ENCODE measurements at regions not wholly inside any gene's neighbourhood (a gene's known extent, or its start where the extent isn't known, plus 50 kb on each side); places are given as distances from the start of the nearest gene placed in this dataset.
A peak's percentile ranks its signal among the peaks of the same experiment; 100 is the strongest.

DNA sequence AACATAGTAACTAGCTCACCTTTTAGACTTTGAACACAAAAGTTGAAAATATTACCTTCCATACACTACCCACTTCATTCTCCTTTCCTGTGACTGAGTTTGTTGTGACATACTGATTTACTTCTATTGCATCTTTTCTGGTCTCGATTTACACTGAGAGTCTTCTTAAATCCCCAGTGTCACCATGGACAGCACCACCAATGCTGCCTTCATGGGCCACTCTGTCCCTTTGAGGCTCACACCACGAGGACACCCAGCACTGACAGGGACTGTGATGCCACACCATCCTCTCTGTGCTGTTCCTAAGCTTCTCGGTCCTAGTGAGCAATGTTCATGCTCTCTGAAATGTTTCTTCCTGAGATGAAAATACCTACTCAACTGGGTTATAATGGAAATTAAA lies 337.1 kb upstream of the IRAK1BP1 start:
- TF ChIP-seq EGR1 (IDR thresholded peaks at IDR 0.05), result no peak
- TF ChIP-seq CEBPB (IDR thresholded peaks at IDR 0.05), result no peak
- TF ChIP-seq, protein P1, sequence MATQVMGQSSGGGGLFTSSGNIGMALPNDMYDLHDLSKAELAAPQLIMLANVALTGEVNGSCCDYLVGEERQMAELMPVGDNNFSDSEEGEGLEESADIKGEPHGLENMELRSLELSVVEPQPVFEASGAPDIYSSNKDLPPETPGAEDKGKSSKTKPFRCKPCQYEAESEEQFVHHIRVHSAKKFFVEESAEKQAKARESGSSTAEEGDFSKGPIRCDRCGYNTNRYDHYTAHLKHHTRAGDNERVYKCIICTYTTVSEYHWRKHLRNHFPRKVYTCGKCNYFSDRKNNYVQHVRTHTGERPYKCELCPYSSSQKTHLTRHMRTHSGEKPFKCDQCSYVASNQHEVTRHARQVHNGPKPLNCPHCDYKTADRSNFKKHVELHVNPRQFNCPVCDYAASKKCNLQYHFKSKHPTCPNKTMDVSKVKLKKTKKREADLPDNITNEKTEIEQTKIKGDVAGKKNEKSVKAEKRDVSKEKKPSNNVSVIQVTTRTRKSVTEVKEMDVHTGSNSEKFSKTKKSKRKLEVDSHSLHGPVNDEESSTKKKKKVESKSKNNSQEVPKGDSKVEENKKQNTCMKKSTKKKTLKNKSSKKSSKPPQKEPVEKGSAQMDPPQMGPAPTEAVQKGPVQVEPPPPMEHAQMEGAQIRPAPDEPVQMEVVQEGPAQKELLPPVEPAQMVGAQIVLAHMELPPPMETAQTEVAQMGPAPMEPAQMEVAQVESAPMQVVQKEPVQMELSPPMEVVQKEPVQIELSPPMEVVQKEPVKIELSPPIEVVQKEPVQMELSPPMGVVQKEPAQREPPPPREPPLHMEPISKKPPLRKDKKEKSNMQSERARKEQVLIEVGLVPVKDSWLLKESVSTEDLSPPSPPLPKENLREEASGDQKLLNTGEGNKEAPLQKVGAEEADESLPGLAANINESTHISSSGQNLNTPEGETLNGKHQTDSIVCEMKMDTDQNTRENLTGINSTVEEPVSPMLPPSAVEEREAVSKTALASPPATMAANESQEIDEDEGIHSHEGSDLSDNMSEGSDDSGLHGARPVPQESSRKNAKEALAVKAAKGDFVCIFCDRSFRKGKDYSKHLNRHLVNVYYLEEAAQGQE (IDR thresholded peaks at IDR 0.05; ENCODE audit: low read depth), result peak; percentile 83
- TF ChIP-seq TAF1 (IDR thresholded peaks at IDR 0.05; ENCODE audit: low read depth), result no peak

Data from Ishikawa (cell line).